Loucy (cell line): ENCODE measurements at regions not wholly inside any gene's neighbourhood (a gene's known extent, or its start where the extent isn't known, plus 50 kb on each side); places are given as distances from the start of the nearest gene placed in this dataset.

Source experiments
- H2AFZ ChIP-seq: fragments of 200-600 bp; sonication (generic); 2 replicates; pipeline ENCODE4 v1.6.0; 2016; ENCODE audit warnings: antibody characterized with exemption, mild to moderate bottlenecking, low read length, moderate library complexity
- H3F3A ChIP-seq: fragments of 200-600 bp; 2 replicates; pipeline ENCODE4 v1.6.0; 2016; ENCODE audit warnings: antibody characterized with exemption, low read depth, mild to moderate bottlenecking
- H3K27me3 ChIP-seq: fragments of 200-600 bp; sonication (generic); 2 replicates; pipeline ENCODE4 v1.6.1; 2014; ENCODE audit warnings: low read length, mild to moderate bottlenecking; ENCODE audit not compliant: insufficient read depth, poor library complexity, severe bottlenecking
- H3K36me3 ChIP-seq: fragments of 200-600 bp; sonication (generic); 2 replicates; pipeline ENCODE4 v1.6.1; 2016; ENCODE audit warnings: low read length; ENCODE audit not compliant: insufficient read depth
- H3K4me1 ChIP-seq: fragments of 200-600 bp; sonication (generic); 2 replicates; pipeline ENCODE4 v1.5.1; 2014; ENCODE audit warnings: low read length, mild to moderate bottlenecking; ENCODE audit not compliant: insufficient read depth, poor library complexity, severe bottlenecking
- H3K4me2 ChIP-seq: fragments of 200-600 bp; sonication (generic); 2 replicates; pipeline ENCODE4 v1.6.0; 2014; ENCODE audit warnings: antibody characterized with exemption, low read length, low read depth, mild to moderate bottlenecking; ENCODE audit not compliant: poor library complexity, severe bottlenecking
- H3K4me3 ChIP-seq: fragments of 200-600 bp; sonication (generic); 2 replicates; pipeline ENCODE4 v1.5.1; 2014; ENCODE audit warnings: low read length, mild to moderate bottlenecking, mixed read lengths; ENCODE audit not compliant: poor library complexity, severe bottlenecking
- H3K79me2 ChIP-seq: fragments of 200-600 bp; sonication (generic); 2 replicates; pipeline ENCODE4 v1.6.1; 2014; ENCODE audit warnings: low read length; ENCODE audit not compliant: insufficient read depth
- H3K9ac ChIP-seq: fragments of 200-600 bp; sonication (generic); 2 replicates; pipeline ENCODE4 v1.6.0; 2014; ENCODE audit warnings: mild to moderate bottlenecking, low read depth, low read length, moderate library complexity; ENCODE audit not compliant: poor library complexity, severe bottlenecking
- H3K9me2 ChIP-seq: fragments of 200-600 bp; sonication (generic); replicated peaks from 2 replicates; pipeline ENCODE4 v1.6.1; 2016; ENCODE audit warnings: low read depth, low read length, mixed read lengths
- H3K9me3 ChIP-seq: fragments of 200-600 bp; sonication (generic); 2 replicates; pipeline ENCODE4 v1.6.1; 2014; ENCODE audit warnings: mild to moderate bottlenecking, antibody characterized with exemption, low read length, low read depth; ENCODE audit not compliant: insufficient read depth
- H4K20me1 ChIP-seq: fragments of 200-600 bp; sonication (generic); 2 replicates; pipeline ENCODE4 v1.6.0; 2014; ENCODE audit warnings: antibody characterized with exemption, low read length, mild to moderate bottlenecking; ENCODE audit not compliant: insufficient read depth, poor library complexity, severe bottlenecking
- EZH2phosphoT487 ChIP-seq: fragments of 200-600 bp; IDR thresholded peaks from 2 replicates; pipeline ENCODE4 v1.6.1; 2018; ENCODE audit warnings: antibody characterized with exemption, mild to moderate bottlenecking, moderate library complexity, borderline replicate concordance
- TF ChIP-seq, protein P1 (sequence below): fragments of 200-600 bp; sonication (generic); conservative IDR thresholded peaks from 2 replicates; pipeline ENCODE4 v1.5.1; 2014; ENCODE audit warnings: mild to moderate bottlenecking, antibody characterized with exemption, low read length

GRCh38 chr6:37576336-37576737, 76.6 kb upstream of the CCDC167 start:
- Histone ChIP-seq H3K27me3 (no peaks in the 10 kb centered on the region), H3K36me3 (no peaks in the 10 kb centered on the region), H2AFZ (no peak overlapping the region), H3K79me2 (no peaks in the 10 kb centered on the region), H3K9ac (no peak overlapping the region), H3K9me3 (no peaks in the 10 kb centered on the region), H3K4me1 (no peaks in the 10 kb centered on the region), H3K4me2 (no peak overlapping the region), H4K20me1 (no peaks in the 10 kb centered on the region), H3K9me2 (no peaks in the 10 kb centered on the region), H3K4me3 (no peak overlapping the region), H3F3A (no peaks in the 10 kb centered on the region)
- TF ChIP-seq, protein P1, sequence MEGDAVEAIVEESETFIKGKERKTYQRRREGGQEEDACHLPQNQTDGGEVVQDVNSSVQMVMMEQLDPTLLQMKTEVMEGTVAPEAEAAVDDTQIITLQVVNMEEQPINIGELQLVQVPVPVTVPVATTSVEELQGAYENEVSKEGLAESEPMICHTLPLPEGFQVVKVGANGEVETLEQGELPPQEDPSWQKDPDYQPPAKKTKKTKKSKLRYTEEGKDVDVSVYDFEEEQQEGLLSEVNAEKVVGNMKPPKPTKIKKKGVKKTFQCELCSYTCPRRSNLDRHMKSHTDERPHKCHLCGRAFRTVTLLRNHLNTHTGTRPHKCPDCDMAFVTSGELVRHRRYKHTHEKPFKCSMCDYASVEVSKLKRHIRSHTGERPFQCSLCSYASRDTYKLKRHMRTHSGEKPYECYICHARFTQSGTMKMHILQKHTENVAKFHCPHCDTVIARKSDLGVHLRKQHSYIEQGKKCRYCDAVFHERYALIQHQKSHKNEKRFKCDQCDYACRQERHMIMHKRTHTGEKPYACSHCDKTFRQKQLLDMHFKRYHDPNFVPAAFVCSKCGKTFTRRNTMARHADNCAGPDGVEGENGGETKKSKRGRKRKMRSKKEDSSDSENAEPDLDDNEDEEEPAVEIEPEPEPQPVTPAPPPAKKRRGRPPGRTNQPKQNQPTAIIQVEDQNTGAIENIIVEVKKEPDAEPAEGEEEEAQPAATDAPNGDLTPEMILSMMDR = no peak
- no peak for TF ChIP-seq EZH2phosphoT487

DNA sequence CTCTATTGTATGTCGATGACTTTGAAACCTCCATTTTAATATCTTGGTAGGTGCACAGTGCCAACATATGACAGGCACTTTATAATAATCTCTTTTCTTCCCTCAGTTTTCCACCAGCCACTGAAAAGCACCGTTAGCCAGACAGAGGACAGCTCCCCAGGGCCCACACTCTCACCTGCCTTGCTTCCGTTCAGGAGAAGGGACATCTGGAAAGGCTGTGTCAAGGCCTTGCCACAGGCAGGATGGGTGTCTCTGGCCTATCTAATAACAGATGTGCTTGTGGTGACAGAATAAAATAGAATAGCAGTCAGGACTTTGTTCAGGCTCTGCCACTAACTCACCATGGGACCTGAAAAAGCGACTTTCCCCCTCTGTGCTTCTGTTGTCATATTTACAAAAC, 75.5 kb upstream of the CCDC167 start:
- Histone ChIP-seq H2AFZ (no peak overlapping the region), H3K9me3 (no peaks in the 10 kb centered on the region), H4K20me1 (no peaks in the 10 kb centered on the region), H3K9me2 (no peaks in the 10 kb centered on the region), H3K4me1 (no peaks in the 10 kb centered on the region), H3F3A (no peaks in the 10 kb centered on the region), H3K27me3 (no peaks in the 10 kb centered on the region), H3K79me2 (no peaks in the 10 kb centered on the region), H3K9ac (no peak overlapping the region), H3K4me3 (no peak overlapping the region), H3K4me2 (no peak overlapping the region), H3K36me3 (no peaks in the 10 kb centered on the region)
- TF ChIP-seq, protein P1 = no peak
- no peak for TF ChIP-seq EZH2phosphoT487

DNA sequence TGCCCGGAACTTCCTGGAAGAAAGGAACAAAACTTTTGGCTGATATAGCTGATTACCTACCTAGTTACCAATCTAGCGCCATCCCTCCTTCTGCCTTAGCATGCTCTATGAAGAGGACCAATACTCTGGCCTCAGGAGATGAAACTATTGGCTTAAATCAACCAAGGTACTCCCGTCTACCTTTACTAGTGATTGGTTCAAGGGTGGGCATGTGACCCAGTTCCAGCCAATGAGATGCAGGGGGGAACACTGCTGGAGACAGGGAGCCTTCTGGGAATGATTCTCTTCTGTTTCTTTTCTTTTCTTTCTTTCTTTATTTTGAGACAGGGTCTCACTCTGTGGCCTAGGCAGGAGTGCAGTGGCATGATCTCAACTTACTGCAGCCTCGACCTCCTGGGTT, 72.6 kb upstream of the CCDC167 start:
- H3K4me1 ChIP-seq = no peaks in the 10 kb centered on the region
- no peaks in the 10 kb centered on the region for H3K79me2 ChIP-seq

More for the DNA sequence above, 72.6 kb upstream of the CCDC167 start:
- Histone ChIP-seq H3K9me2 (no peaks in the 10 kb centered on the region), H2AFZ (no peak overlapping the region), H3K36me3 (no peaks in the 10 kb centered on the region), H3F3A (no peaks in the 10 kb centered on the region), H3K27me3 (no peaks in the 10 kb centered on the region), H3K4me3 (no peak overlapping the region), H3K9ac (no peak overlapping the region), H3K9me3 (no peaks in the 10 kb centered on the region), H4K20me1 (no peaks in the 10 kb centered on the region), H3K4me2 (no peak overlapping the region)
- TF ChIP-seq, protein P1 = no peak
- no peak for TF ChIP-seq EZH2phosphoT487
